ENCODE measurements at regions not wholly inside any gene's neighbourhood (a gene's known extent, or its start where the extent isn't known, plus 50 kb on each side); places are given as distances from the start of the nearest gene placed in this dataset.
"Not testable (repeated sequence)": the region's sequence is repeated elsewhere in the genome, so short reads cannot be mapped to it uniquely, and the experiment has no call there.

GRCh38 chr4:117135634-117136354 lies 50.4 kb upstream of the TRAM1L1 start:
- H3K4me2 ChIP-seq (ENCODE audit: low read length): no peak overlapping the region
- H3K4me1 ChIP-seq (ENCODE audit: control insufficient read depth, insufficient read depth, low read length): no peaks in the 10 kb centered on the region
- H3K27me3 ChIP-seq (ENCODE audit: control insufficient read depth, insufficient read depth, low read length): no peaks in the 10 kb centered on the region
- H3K9me3 ChIP-seq (replicated peaks; ENCODE audit: low read length): no peaks in the 10 kb centered on the region
- H3K36me3 ChIP-seq (ENCODE audit: insufficient read depth, low read length): no peaks in the 10 kb centered on the region
- no peak overlapping the region for H3K9ac ChIP-seq (ENCODE audit: low read depth, low read length)
- H3K4me3 ChIP-seq (ENCODE audit: low read length): no peak overlapping the region

DNA sequence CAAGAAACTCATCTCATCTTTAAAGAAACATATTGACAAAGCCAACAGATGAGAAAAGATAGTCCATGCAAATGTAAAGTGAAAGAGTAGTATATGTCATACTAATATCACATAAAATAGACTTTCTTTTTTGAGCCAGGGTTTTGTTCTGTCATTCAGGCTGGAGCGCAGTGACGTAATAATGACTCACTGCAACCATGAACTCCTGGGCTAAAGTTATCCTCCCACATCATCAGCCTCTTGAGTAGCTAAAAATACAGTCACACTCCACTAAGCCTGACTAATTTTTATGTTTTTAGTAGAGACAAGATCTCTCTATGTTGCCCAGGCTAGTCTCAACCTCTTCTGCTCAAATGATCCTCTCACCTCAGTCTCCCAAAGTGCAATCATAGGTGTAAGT lies 51.8 kb upstream of the TRAM1L1 start:
- H3K4me2 ChIP-seq (ENCODE audit: low read length): no peak overlapping the region
- no peak overlapping the region for H3K9ac ChIP-seq (ENCODE audit: low read depth, low read length)
- no peaks in the 10 kb centered on the region for H3K9me3 ChIP-seq (replicated peaks; ENCODE audit: low read length)
- no peak overlapping the region for H3K4me3 ChIP-seq (ENCODE audit: low read length)
- no peaks in the 10 kb centered on the region for H3K4me1 ChIP-seq (ENCODE audit: control insufficient read depth, insufficient read depth, low read length)
- no peaks in the 10 kb centered on the region for H3K36me3 ChIP-seq (ENCODE audit: insufficient read depth, low read length)
- no peaks in the 10 kb centered on the region for H3K27me3 ChIP-seq (ENCODE audit: control insufficient read depth, insufficient read depth, low read length)

DNA sequence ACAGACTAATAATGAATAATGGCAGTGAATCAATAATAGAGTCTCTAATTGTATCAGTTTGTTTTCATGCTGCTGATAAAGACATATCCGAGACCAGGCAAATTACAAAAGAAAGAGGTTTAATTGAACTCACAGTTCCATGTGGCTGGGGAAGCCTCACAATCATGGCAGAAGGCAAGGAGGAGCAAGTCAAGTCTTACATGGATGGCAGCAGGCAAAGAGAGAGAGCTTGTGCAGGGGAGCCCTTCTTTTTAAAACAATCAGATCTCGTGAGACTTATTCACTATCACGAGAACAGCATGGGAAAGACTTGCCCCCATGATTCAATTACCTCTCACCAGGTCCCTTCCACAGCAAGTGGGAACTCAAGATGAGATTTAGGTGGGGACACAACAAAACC lies 53.4 kb upstream of the TRAM1L1 start:
- not testable (repeated sequence) for H3K27me3 ChIP-seq (ENCODE audit: control insufficient read depth, insufficient read depth, low read length); H3K36me3 ChIP-seq (ENCODE audit: insufficient read depth, low read length); H3K9me3 ChIP-seq (replicated peaks; ENCODE audit: low read length); H3K4me1 ChIP-seq (ENCODE audit: control insufficient read depth, insufficient read depth, low read length); H3K9ac ChIP-seq (ENCODE audit: low read depth, low read length); H3K4me3 ChIP-seq (ENCODE audit: low read length); H3K4me2 ChIP-seq (ENCODE audit: low read length)

GRCh38 chr4:117154251-117154650 lies 68.9 kb upstream of the TRAM1L1 start:
- no peaks in the 10 kb centered on the region for H3K9me3 ChIP-seq (replicated peaks; ENCODE audit: low read length)
- H3K4me2 ChIP-seq (ENCODE audit: low read length): no peak overlapping the region
- no peaks in the 10 kb centered on the region for H3K27me3 ChIP-seq (ENCODE audit: control insufficient read depth, insufficient read depth, low read length)
- H3K9ac ChIP-seq (ENCODE audit: low read depth, low read length): no peak overlapping the region
- H3K4me1 ChIP-seq (ENCODE audit: control insufficient read depth, insufficient read depth, low read length): no peaks in the 10 kb centered on the region
- H3K4me3 ChIP-seq (ENCODE audit: low read length): no peak overlapping the region
- no peaks in the 10 kb centered on the region for H3K36me3 ChIP-seq (ENCODE audit: insufficient read depth, low read length)

DNA sequence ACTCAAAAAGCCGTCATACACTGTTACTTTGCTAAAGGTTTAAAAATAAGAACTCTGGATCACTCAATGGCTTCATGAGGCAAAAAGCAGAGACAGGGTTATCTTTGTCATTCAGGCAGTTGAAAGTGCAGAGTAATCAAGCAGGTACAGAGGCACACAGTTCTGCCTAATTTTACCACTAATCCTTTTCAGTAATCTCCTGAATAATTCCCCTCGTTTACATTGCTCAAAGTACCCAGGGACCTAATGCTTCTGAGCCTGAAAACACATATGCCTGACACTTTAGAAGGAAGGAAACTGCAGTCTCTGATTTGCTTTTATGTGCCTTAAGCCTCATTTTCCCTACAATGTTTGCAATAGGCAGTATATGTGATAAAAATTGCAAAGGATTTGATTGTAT lies 71.4 kb upstream of the TRAM1L1 start:
- H3K9ac ChIP-seq (ENCODE audit: low read depth, low read length): no peak overlapping the region
- no peaks in the 10 kb centered on the region for H3K9me3 ChIP-seq (replicated peaks; ENCODE audit: low read length)
- no peaks in the 10 kb centered on the region for H3K27me3 ChIP-seq (ENCODE audit: control insufficient read depth, insufficient read depth, low read length)
- H3K4me1 ChIP-seq (ENCODE audit: control insufficient read depth, insufficient read depth, low read length): no peaks in the 10 kb centered on the region
- no peaks in the 10 kb centered on the region for H3K36me3 ChIP-seq (ENCODE audit: insufficient read depth, low read length)
- no peak overlapping the region for H3K4me2 ChIP-seq (ENCODE audit: low read length)
- H3K4me3 ChIP-seq (ENCODE audit: low read length): no peak overlapping the region

GRCh38 chr4:117157360-117157759 lies 72.0 kb upstream of the TRAM1L1 start:
- H3K9ac ChIP-seq (ENCODE audit: low read depth, low read length): no peak overlapping the region
- H3K9me3 ChIP-seq (replicated peaks; ENCODE audit: low read length): no peaks in the 10 kb centered on the region
- no peaks in the 10 kb centered on the region for H3K27me3 ChIP-seq (ENCODE audit: control insufficient read depth, insufficient read depth, low read length)
- H3K36me3 ChIP-seq (ENCODE audit: insufficient read depth, low read length): no peaks in the 10 kb centered on the region
- no peak overlapping the region for H3K4me2 ChIP-seq (ENCODE audit: low read length)
- no peak overlapping the region for H3K4me3 ChIP-seq (ENCODE audit: low read length)
- no peaks in the 10 kb centered on the region for H3K4me1 ChIP-seq (ENCODE audit: control insufficient read depth, insufficient read depth, low read length)

DNA sequence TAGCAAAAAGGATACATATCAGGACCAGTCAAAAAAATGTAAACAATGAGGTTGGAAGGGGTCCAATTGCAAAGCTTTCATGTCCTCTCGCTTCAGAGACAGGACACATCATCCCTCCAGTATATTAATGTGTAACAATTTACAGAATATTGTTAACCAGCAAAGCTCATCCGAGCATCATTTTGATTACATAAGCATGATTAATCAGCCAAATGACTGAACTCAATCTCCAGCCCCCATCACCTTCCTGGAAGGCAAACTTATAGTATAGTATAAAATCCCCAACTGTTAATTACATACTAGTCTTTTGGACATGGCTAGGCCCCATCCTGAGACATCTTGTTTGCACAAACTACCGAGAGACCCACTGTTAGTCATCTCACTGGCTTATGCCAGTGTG lies 77.6 kb upstream of the TRAM1L1 start:
- Histone ChIP-seq H3K4me1 (ENCODE audit: control insufficient read depth, insufficient read depth, low read length) (no peaks in the 10 kb centered on the region), H3K27me3 (ENCODE audit: control insufficient read depth, insufficient read depth, low read length) (no peaks in the 10 kb centered on the region), H3K9me3 (replicated peaks; ENCODE audit: low read length) (no peaks in the 10 kb centered on the region), H3K4me2 (ENCODE audit: low read length) (no peak overlapping the region), H3K9ac (ENCODE audit: low read depth, low read length) (no peak overlapping the region), H3K36me3 (ENCODE audit: insufficient read depth, low read length) (no peaks in the 10 kb centered on the region), H3K4me3 (ENCODE audit: low read length) (no peak overlapping the region)

- no peaks in the 10 kb centered on the region for H3K9me3 ChIP-seq (replicated peaks; ENCODE audit: low read length)
- no peak overlapping the region for H3K9ac ChIP-seq (ENCODE audit: low read depth, low read length)
- H3K4me1 ChIP-seq (ENCODE audit: control insufficient read depth, insufficient read depth, low read length): no peaks in the 10 kb centered on the region
- H3K4me2 ChIP-seq (ENCODE audit: low read length): no peak overlapping the region
- no peak overlapping the region for H3K4me3 ChIP-seq (ENCODE audit: low read length)
- H3K36me3 ChIP-seq (ENCODE audit: insufficient read depth, low read length): no peaks in the 10 kb centered on the region
- H3K27me3 ChIP-seq (ENCODE audit: control insufficient read depth, insufficient read depth, low read length): no peaks in the 10 kb centered on the region
Observed at GRCh38 chr4:117164338-117164737, 79.0 kb upstream of the TRAM1L1 start.

DNA sequence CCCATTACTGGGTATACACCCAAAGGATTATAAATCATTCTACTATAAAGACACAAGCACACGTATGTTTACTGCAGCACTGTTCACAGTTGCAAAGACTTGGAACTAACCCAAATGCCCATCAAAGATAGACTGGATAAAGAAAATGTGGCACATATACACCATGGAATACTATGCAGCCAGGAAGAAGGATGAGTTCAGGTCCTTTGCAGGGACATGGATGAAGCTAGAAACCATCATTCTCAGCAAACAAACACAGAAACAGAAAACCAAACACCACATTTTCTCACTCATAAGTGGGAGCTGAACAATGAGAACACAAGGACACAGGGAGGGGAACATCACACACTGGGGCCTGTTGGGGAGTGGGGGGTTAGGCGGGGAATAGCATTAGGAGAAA lies 90.0 kb upstream of the TRAM1L1 start:
- H3K27me3 ChIP-seq (ENCODE audit: control insufficient read depth, insufficient read depth, low read length); H3K36me3 ChIP-seq (ENCODE audit: insufficient read depth, low read length); H3K4me1 ChIP-seq (ENCODE audit: control insufficient read depth, insufficient read depth, low read length); H3K9me3 ChIP-seq (replicated peaks; ENCODE audit: low read length); H3K4me2 ChIP-seq (ENCODE audit: low read length); H3K4me3 ChIP-seq (ENCODE audit: low read length); H3K9ac ChIP-seq (ENCODE audit: low read depth, low read length): not testable (repeated sequence)

- no peaks in the 10 kb centered on the region for H3K4me1 ChIP-seq (ENCODE audit: control insufficient read depth, insufficient read depth, low read length)
- no peaks in the 10 kb centered on the region for H3K9me3 ChIP-seq (replicated peaks; ENCODE audit: low read length)
- no peak overlapping the region for H3K4me3 ChIP-seq (ENCODE audit: low read length)
- no peaks in the 10 kb centered on the region for H3K27me3 ChIP-seq (ENCODE audit: control insufficient read depth, insufficient read depth, low read length)
- H3K36me3 ChIP-seq (ENCODE audit: insufficient read depth, low read length): no peaks in the 10 kb centered on the region
- no peak overlapping the region for H3K4me2 ChIP-seq (ENCODE audit: low read length)
- H3K9ac ChIP-seq (ENCODE audit: low read depth, low read length): no peak overlapping the region
Observed at GRCh38 chr4:117203231-117203630, 117.9 kb upstream of the TRAM1L1 start.

DNA sequence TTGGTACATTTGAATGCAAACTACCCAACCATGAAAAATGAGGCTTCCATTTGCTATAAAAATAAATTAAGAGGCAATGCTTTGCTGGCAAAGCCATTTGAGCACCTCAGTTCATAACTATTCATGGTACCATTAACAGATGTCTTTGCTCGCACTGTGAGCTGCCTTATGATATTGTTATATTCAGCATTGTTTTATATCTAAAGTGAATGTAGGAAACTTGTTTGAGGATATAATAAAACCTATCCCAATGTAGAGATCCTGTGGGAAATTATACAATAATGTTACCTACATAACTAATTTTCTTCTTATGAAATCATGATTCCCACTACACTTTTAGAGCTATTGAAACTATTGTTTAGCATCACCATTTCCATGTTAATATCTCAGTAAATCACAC lies 125.2 kb upstream of the TRAM1L1 start:
- Histone ChIP-seq H3K4me3 (ENCODE audit: low read length) (no peak overlapping the region), H3K9me3 (replicated peaks; ENCODE audit: low read length) (no peaks in the 10 kb centered on the region), H3K27me3 (ENCODE audit: control insufficient read depth, insufficient read depth, low read length) (no peaks in the 10 kb centered on the region), H3K4me1 (ENCODE audit: control insufficient read depth, insufficient read depth, low read length) (no peaks in the 10 kb centered on the region), H3K36me3 (ENCODE audit: insufficient read depth, low read length) (no peaks in the 10 kb centered on the region), H3K4me2 (ENCODE audit: low read length) (no peak overlapping the region), H3K9ac (ENCODE audit: low read depth, low read length) (no peak overlapping the region)

DNA sequence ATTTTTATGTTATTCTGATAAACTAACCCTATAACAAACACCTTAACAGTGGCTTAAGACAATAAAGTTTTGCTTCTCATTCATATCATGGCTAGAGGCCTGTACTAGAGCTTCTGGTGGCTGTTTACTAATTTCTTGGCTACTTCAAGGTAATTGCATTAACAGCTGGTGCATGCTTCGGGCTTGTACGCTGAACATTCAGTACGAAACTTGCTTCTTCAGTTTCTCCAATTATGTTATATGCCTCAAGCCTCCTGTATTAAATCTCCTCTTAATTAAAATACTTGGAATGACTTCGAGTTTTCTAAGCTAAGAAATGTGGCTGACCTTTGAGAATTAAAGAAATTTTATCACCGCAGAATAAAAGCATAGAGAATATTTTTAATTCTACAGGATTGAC lies 138.9 kb upstream of the TRAM1L1 start:
- Histone ChIP-seq H3K36me3 (ENCODE audit: insufficient read depth, low read length) (no peaks in the 10 kb centered on the region), H3K4me1 (ENCODE audit: control insufficient read depth, insufficient read depth, low read length) (no peaks in the 10 kb centered on the region), H3K4me2 (ENCODE audit: low read length) (no peak overlapping the region), H3K9me3 (replicated peaks; ENCODE audit: low read length) (no peaks in the 10 kb centered on the region), H3K4me3 (ENCODE audit: low read length) (no peak overlapping the region), H3K9ac (ENCODE audit: low read depth, low read length) (no peak overlapping the region), H3K27me3 (ENCODE audit: control insufficient read depth, insufficient read depth, low read length) (no peaks in the 10 kb centered on the region)

Data from skeletal muscle satellite cell (primary cell).